Amygdala (tissue), 56 donors: ENCODE measurements at regions not wholly inside any gene's neighbourhood (a gene's known extent, or its start where the extent isn't known, plus 50 kb on each side); places are given as distances from the start of the nearest gene placed in this dataset.
"Not testable (repeated sequence)": the region's sequence is repeated elsewhere in the genome, so short reads cannot be mapped to it uniquely, and the experiment has no call there.

Source experiments
- DNase-seq, 56 donors: peaks; one replicate each; lab custom pipeline; 2025; lab: John Stamatoyannopoulos, UW

GRCh38 chr14:53380052-53380866, 227.1 kb upstream of the DDHD1 start:
- no peak for DNase-seq

- no peak for DNase-seq
Observed at GRCh38 chr14:53378142-53378541, 225.0 kb upstream of the DDHD1 start.

DNA sequence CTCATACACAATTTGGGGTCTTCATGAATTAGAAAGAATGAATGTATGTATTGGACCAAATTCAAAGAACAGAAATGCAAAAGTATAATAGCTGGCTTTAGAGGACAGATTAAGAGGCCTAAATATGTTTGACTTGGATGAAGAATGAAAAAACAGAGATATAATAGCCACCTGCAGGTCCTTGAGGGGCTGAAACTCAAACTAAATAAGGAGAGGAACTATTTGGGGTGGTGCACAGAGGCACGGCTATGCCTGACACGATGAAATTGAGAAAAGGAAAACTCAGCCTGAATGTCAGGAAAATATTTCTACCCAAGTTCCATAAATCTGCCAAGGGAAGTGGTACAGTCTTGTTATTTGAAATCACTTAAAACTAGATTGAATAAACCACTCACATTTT, 222.9 kb upstream of the DDHD1 start:
- DNase-seq = no peak

DNA sequence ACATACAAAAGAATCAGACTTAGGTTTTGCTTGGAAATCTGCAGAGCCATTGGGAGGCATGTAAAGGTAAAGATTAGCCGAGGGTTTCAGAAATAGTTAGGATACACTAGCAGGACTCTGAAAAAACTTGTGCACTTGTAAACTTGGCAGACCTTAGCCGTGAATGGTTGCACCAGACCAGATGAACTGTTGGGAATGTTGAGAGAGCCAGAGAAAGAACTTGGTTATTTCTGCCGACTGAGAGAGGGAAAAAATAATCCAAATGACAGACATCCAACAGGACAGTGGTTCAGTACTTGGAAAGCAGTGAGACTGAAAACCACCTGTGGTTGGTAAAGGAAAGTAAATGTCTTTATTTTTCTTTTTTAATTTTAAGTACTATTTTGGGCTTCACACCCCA, 222.5 kb upstream of the DDHD1 start:
- no peak for DNase-seq

- no peak for DNase-seq
Observed at GRCh38 chr14:53368711-53369201, 215.6 kb upstream of the DDHD1 start.

DNA sequence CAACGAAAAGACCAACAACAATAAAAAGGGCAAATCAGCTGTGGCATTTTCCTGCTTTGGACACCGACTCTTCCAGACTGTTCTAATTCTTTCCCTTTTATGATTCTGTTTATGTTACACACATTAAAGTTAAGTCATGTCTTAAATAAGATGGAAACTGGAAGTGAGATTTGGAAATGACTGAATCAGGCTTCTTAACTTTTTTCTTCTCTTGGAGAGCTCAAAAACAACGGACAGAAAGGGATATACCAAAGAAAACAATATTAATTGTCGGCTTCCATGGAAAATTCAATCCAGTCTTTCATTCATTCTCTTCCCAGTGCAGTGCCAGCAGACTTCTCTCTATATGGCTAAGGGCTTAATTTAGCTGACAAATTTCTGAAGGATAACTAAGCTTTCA, 214.9 kb upstream of the DDHD1 start:
- DNase-seq = no peak

DNA sequence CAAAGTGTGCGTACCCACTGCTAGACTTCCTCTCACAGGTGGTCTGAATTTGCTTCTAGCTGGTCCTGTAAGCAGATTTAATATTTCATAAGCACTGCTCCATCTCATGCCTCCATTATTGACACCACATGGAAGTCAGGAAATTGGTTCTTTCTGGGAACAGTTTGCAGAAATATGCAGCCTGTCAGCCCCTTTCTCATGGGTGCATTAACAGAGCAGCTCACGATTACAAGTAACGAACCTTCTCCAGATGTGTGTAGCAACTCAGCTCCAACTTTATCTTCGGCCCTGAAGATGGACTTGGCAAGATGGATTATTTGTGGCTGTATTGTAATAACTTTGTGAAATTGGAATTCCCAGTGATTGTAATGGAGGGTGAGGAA, 214.5 kb upstream of the DDHD1 start:
- no peak for DNase-seq

- no peak for DNase-seq
Observed at GRCh38 chr14:53365486-53366130, 212.5 kb upstream of the DDHD1 start.

GRCh38 chr14:53362916-53363315, 209.8 kb upstream of the DDHD1 start:
- DNase-seq = not testable (repeated sequence)

GRCh38 chr14:53360829-53361228, 207.7 kb upstream of the DDHD1 start:
- no peak for DNase-seq

DNA sequence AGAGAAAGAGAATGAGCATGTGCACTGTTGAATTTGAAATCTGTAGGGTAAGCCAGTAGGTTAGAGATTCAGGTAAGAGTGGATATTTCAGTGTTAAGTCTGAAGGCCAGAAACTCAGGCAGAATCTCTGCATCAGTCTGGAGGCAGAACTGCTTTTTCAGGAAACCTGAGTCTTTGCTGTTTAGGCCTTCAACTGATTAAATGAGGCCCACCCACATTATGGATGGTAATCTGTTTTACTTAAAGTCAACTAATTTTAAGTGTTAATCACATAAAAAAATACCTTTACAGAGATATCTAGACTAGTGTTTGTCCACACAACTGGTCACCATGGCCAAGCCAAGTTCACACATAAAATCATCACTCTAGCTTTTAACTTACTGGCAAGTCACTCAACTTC, 205.0 kb upstream of the DDHD1 start:
- DNase-seq = no peak

GRCh38 chr14:53356361-53357150, 203.4 kb upstream of the DDHD1 start:
- DNase-seq = peak in 3 of 56 donors; percentile 3 to 5 (median 4)

GRCh38 chr14:53355581-53356112, 202.5 kb upstream of the DDHD1 start:
- DNase-seq = peak in 1 of 56 donors; percentile 4

- no peak for DNase-seq
Observed at GRCh38 chr14:53354336-53354735, 201.2 kb upstream of the DDHD1 start.

- DNase-seq = no peak
Observed at GRCh38 chr14:53350866-53351265, 197.7 kb upstream of the DDHD1 start.

DNA sequence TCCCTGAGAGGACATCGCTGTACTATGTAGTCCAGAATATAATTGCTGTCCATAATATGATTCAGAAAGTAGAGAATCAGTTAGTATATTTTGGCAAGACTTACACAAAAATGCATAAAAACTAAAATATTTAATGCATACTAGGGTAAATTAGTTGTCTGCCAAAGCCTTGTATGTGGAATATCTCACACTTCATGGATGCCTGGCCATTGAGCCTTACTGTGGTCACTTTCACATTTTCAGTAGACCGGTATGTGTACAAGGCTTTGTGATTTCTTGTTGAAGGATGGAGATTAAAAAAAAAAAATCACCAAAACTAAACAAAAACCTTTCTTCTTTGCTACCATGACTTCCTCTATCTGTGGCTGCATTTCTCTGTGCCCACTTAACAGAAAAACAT, 197.3 kb upstream of the DDHD1 start:
- DNase-seq = no peak

- no peak for DNase-seq
Observed at GRCh38 chr14:53346988-53347387, 193.9 kb upstream of the DDHD1 start.

DNA sequence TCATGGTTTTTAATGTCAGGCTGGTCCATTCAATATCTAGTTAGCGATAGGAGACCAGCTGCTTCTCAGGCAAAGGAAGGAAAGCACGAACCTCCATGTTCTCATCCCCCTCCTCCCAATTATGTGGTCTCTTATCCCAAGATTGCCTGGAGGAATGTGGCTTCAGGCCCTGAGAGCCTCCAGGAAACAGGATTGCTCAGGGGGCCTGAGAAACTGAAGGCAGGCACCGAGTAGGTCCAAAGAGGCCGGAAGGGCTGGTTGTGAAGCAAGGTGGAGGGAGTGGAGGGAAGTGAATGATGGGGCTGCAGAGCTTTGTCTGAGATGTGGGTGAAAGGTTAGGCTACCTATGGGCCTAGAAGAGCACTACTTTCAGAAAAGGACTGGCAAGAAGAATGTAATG, 188.2 kb upstream of the DDHD1 start:
- DNase-seq = no peak

DNA sequence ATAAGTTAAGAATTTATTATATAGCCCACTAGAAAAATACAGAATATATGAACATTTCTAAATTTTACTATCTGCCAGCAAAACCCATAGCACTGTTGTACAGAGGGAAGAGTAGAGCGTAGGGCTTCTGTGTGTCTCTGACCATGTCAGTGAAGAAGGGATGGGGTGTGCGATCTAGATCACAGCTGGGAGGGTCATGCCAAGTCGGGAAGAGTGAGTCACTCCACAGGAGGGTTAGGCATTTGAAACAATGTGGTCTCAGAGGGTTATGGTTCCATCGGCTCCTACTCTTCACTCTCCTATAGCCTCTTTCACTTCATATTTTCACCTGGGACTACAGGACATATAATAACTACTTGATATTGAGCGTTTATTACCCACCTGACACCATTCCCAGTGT, 185.1 kb upstream of the DDHD1 start:
- DNase-seq = no peak

- DNase-seq = no peak
Observed at GRCh38 chr14:53336729-53337128, 183.6 kb upstream of the DDHD1 start.

GRCh38 chr14:53333809-53334208, 180.7 kb upstream of the DDHD1 start:
- no peak for DNase-seq
